BLaER1 treated with 17β-estradiol and CSF1 and Interleukin-3, amounts not matched to agents 10 nM and 100 nM (cell line): ENCODE measurements at regions not wholly inside any gene's neighbourhood (a gene's known extent, or its start where the extent isn't known, plus 50 kb on each side); places are given as distances from the start of the nearest gene placed in this dataset.

Experiments used
- H3K27ac ChIP-seq, 11 experiments: shearing (Covaris generic); formaldehyde crosslinking; 2 replicates each; pipeline ENCODE4 v1.8.1; 2022
- H3K27me3 ChIP-seq, 11 experiments: shearing (Covaris generic); formaldehyde crosslinking; 2 replicates each; pipeline ENCODE4 v1.8.1; 2022
- H3K36me3 ChIP-seq, 11 experiments: shearing (Covaris generic); formaldehyde crosslinking; 2 replicates each; pipeline ENCODE4 v1.8.1; 2022
- H3K4me1 ChIP-seq, 10 experiments: shearing (Covaris generic); formaldehyde crosslinking; 2 replicates each; pipeline ENCODE4 v1.8.1; 2022
- H3K4me2 ChIP-seq, 11 experiments: shearing (Covaris generic); formaldehyde crosslinking; 2 replicates each; pipeline ENCODE4 v1.8.1; 2022
- H3K4me3 ChIP-seq, 10 experiments: shearing (Covaris generic); formaldehyde crosslinking; 2 replicates each; pipeline ENCODE4 v1.8.1; 2022
- H3K9ac ChIP-seq, 11 experiments: shearing (Covaris generic); formaldehyde crosslinking; 2 replicates each; pipeline ENCODE4 v1.8.1; 2022
- H3K9me3 ChIP-seq, 11 experiments: shearing (Covaris generic); formaldehyde crosslinking; replicated peaks in 1 of 11; 2 replicates each; pipeline ENCODE4 v1.8.1; 2022
- H4K20me1 ChIP-seq, 11 experiments: shearing (Covaris generic); formaldehyde crosslinking; 2 replicates each; pipeline ENCODE4 v1.8.1; 2022
- Cebpa-rat ChIP-seq, 11 experiments: shearing (Covaris generic); IDR thresholded peaks; 2 replicates each; pipeline ENCODE4 v1.8.1; 2022

GRCh38 chr3:31182661-31183060 lies 288.2 kb upstream of the GADL1 start:
- TF ChIP-seq Cebpa-rat (IDR thresholded peaks at IDR 0.05), result no peak
- Histone ChIP-seq H4K20me1 (no peaks in the 10 kb centered on the region), H3K4me1 (0 out of 20 replicates have a peak, but pooled peaks cover 0 to 7% (median 0%) of the 10 kb centered on the region in 10 experiments), H3K27me3 (no peaks in the 10 kb centered on the region), H3K9ac (no peak overlapping the region), H3K4me3 (no peak overlapping the region), H3K27ac (no peak overlapping the region), H3K4me2 (no peak overlapping the region), H3K9me3 (peaks cover 21 to 32% (median 26%) of the 10 kb centered on the region in 11 experiments; a peak in 21 of 22 replicates), H3K36me3 (no peaks in the 10 kb centered on the region)

- Histone ChIP-seq H3K27ac (no peak overlapping the region), H3K4me3 (no peak overlapping the region), H3K9ac (no peak overlapping the region), H3K4me2 (no peak overlapping the region), H3K4me1 (no peaks in the 10 kb centered on the region), H3K36me3 (no peaks in the 10 kb centered on the region), H4K20me1 (no peaks in the 10 kb centered on the region), H3K27me3 (no peaks in the 10 kb centered on the region), H3K9me3 (peaks cover 21 to 32% (median 26%) of the 10 kb centered on the region in 11 experiments; a peak in 21 of 22 replicates)
- TF ChIP-seq Cebpa-rat (IDR thresholded peaks at IDR 0.05), result no peak
Measured at GRCh38 chr3:31184261-31185061, 290.0 kb upstream of the GADL1 start.

GRCh38 chr3:31185062-31185357 lies 290.5 kb upstream of the GADL1 start:
- H3K4me3 ChIP-seq, result no peak overlapping the region
- no peaks in the 10 kb centered on the region for H3K27me3 ChIP-seq
- no peak for TF ChIP-seq Cebpa-rat (IDR thresholded peaks at IDR 0.05)
- H4K20me1 ChIP-seq, result no peaks in the 10 kb centered on the region
- H3K4me1 ChIP-seq, result no peaks in the 10 kb centered on the region
- H3K9ac ChIP-seq, result no peak overlapping the region
- no peaks in the 10 kb centered on the region for H3K36me3 ChIP-seq
- no peak overlapping the region for H3K4me2 ChIP-seq
- no peak overlapping the region for H3K27ac ChIP-seq
- peaks cover 21 to 32% (median 25%) of the 10 kb centered on the region in 11 experiments; a peak in 21 of 22 replicates for H3K9me3 ChIP-seq

- no peaks in the 10 kb centered on the region for H3K36me3 ChIP-seq
- no peak for TF ChIP-seq Cebpa-rat (IDR thresholded peaks at IDR 0.05)
- H4K20me1 ChIP-seq, result no peaks in the 10 kb centered on the region
- H3K9me3 ChIP-seq, result peaks cover 13 to 21% (median 16%) of the 10 kb centered on the region in 11 experiments; a peak in 21 of 22 replicates
- no peaks in the 10 kb centered on the region for H3K27me3 ChIP-seq
- no peak overlapping the region for H3K9ac ChIP-seq
- no peak overlapping the region for H3K4me3 ChIP-seq
- no peak overlapping the region for H3K4me2 ChIP-seq
- H3K27ac ChIP-seq, result no peak overlapping the region
- H3K4me1 ChIP-seq, result no peaks in the 10 kb centered on the region
Measured at GRCh38 chr3:31186041-31186440, 291.6 kb upstream of the GADL1 start.

GRCh38 chr3:31187380-31187779 lies 292.9 kb upstream of the GADL1 start:
- Histone ChIP-seq H3K4me2 (no peak overlapping the region), H3K4me1 (no peaks in the 10 kb centered on the region), H3K27ac (no peak overlapping the region), H3K36me3 (no peaks in the 10 kb centered on the region), H3K27me3 (no peaks in the 10 kb centered on the region), H3K9me3 (peaks cover under 1 to 8% (median 3%) of the 10 kb centered on the region in 11 experiments; a peak in 14 of 22 replicates), H4K20me1 (no peaks in the 10 kb centered on the region), H3K4me3 (no peak overlapping the region), H3K9ac (no peak overlapping the region)
- TF ChIP-seq Cebpa-rat (IDR thresholded peaks at IDR 0.05), result no peak

- no peak for TF ChIP-seq Cebpa-rat (IDR thresholded peaks at IDR 0.05)
- H3K36me3 ChIP-seq, result no peaks in the 10 kb centered on the region
- H3K9me3 ChIP-seq, result peaks cover 0 to 3% (median 0%) of the 10 kb centered on the region in 11 experiments; a peak in 1 of 22 replicates
- no peaks in the 10 kb centered on the region for H4K20me1 ChIP-seq
- no peak overlapping the region for H3K9ac ChIP-seq
- H3K27ac ChIP-seq, result no peak overlapping the region
- no peaks in the 10 kb centered on the region for H3K27me3 ChIP-seq
- H3K4me2 ChIP-seq, result no peak overlapping the region
- no peaks in the 10 kb centered on the region for H3K4me1 ChIP-seq
- no peak overlapping the region for H3K4me3 ChIP-seq
Measured at GRCh38 chr3:31188112-31188511, 293.7 kb upstream of the GADL1 start.

- H3K9me3 ChIP-seq, result no peaks in the 10 kb centered on the region; a peak in 2 of 22 replicates
- no peak for TF ChIP-seq Cebpa-rat (IDR thresholded peaks at IDR 0.05)
- H3K27ac ChIP-seq, result no peak overlapping the region
- H3K4me2 ChIP-seq, result no peak overlapping the region
- H3K9ac ChIP-seq, result no peak overlapping the region
- no peaks in the 10 kb centered on the region for H3K36me3 ChIP-seq
- H4K20me1 ChIP-seq, result no peaks in the 10 kb centered on the region
- no peaks in the 10 kb centered on the region for H3K27me3 ChIP-seq
- no peaks in the 10 kb centered on the region for H3K4me1 ChIP-seq
- no peak overlapping the region for H3K4me3 ChIP-seq
Measured at GRCh38 chr3:31189330-31189729, 294.9 kb upstream of the GADL1 start.

GRCh38 chr3:31189971-31190370 lies 295.5 kb upstream of the GADL1 start:
- H3K36me3 ChIP-seq, result no peaks in the 10 kb centered on the region
- H4K20me1 ChIP-seq, result no peaks in the 10 kb centered on the region
- no peak overlapping the region for H3K9ac ChIP-seq
- no peak overlapping the region for H3K4me3 ChIP-seq
- no peaks in the 10 kb centered on the region for H3K4me1 ChIP-seq
- no peak overlapping the region for H3K27ac ChIP-seq
- H3K9me3 ChIP-seq, result no peaks in the 10 kb centered on the region; a peak in 2 of 22 replicates
- no peak overlapping the region for H3K4me2 ChIP-seq
- no peaks in the 10 kb centered on the region for H3K27me3 ChIP-seq
- TF ChIP-seq Cebpa-rat (IDR thresholded peaks at IDR 0.05), result no peak

- Histone ChIP-seq H3K36me3 (no peaks in the 10 kb centered on the region), H3K27ac (no peak overlapping the region), H3K9me3 (no peaks in the 10 kb centered on the region; a peak in 2 of 22 replicates), H3K9ac (no peak overlapping the region), H3K27me3 (no peaks in the 10 kb centered on the region), H3K4me1 (no peaks in the 10 kb centered on the region), H4K20me1 (no peaks in the 10 kb centered on the region), H3K4me2 (no peak overlapping the region), H3K4me3 (no peak overlapping the region)
- no peak for TF ChIP-seq Cebpa-rat (IDR thresholded peaks at IDR 0.05)
Measured at GRCh38 chr3:31191354-31191753, 296.9 kb upstream of the GADL1 start.

- peaks cover 0 to 10% (median 0%) of the 10 kb centered on the region in 11 experiments; a peak in 4 of 22 replicates for H3K9me3 ChIP-seq
- no peaks in the 10 kb centered on the region for H3K27me3 ChIP-seq
- no peak for TF ChIP-seq Cebpa-rat (IDR thresholded peaks at IDR 0.05)
- H3K27ac ChIP-seq, result no peak overlapping the region
- no peaks in the 10 kb centered on the region for H4K20me1 ChIP-seq
- no peak overlapping the region for H3K4me2 ChIP-seq
- H3K4me3 ChIP-seq, result no peak overlapping the region
- H3K36me3 ChIP-seq, result no peaks in the 10 kb centered on the region
- no peaks in the 10 kb centered on the region for H3K4me1 ChIP-seq
- H3K9ac ChIP-seq, result no peak overlapping the region
Measured at GRCh38 chr3:31193429-31193828, 299.0 kb upstream of the GADL1 start.
